Erythroblast (primary cell): ENCODE measurements at regions not wholly inside any gene's neighbourhood (a gene's known extent, or its start where the extent isn't known, plus 50 kb on each side); places are given as distances from the start of the nearest gene placed in this dataset.

ENCODE experiments used
- GATA1 ChIP-seq: IDR thresholded peaks from 2 replicates; pipeline ENCODE4 v1.6.1; 2011; ENCODE audit warnings: low read depth, mild to moderate bottlenecking, control low read depth, low read length, moderate library complexity
- POLR2A ChIP-seq: IDR thresholded peaks from 2 replicates; pipeline ENCODE4 v1.6.1; 2011; ENCODE audit warnings: mild to moderate bottlenecking, low read length

DNA sequence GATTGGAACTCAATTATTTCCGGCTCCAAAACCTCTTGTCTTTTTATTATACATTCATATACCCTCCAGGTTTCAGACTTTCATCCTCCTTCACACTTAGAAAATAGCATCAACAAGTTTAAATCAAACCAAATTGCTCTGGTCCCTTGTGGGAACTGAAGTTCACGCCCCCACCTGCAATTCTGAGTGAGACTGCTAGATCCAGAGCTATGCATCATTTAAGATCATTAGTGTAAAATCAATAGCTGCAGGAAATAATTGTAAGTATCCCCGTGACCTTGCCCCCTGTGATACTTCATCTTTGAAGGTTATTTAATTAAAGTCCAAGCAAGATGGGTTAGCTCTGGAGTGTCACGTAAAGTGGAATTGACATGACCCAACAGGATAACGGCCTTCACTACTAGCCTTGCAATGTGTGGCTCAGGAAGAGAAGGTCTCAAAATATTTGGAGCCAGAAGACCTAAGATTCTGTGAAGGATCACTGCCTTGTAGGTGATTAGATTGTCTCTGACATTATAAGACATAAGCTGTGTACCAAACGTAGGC lies 742.2 kb upstream of the LRRC4C start:
- no peak for TF ChIP-seq POLR2A
- no peak for TF ChIP-seq GATA1
